ENCODE measurements at regions not wholly inside any gene's neighbourhood (a gene's known extent, or its start where the extent isn't known, plus 50 kb on each side); places are given as distances from the start of the nearest gene placed in this dataset.

DNA sequence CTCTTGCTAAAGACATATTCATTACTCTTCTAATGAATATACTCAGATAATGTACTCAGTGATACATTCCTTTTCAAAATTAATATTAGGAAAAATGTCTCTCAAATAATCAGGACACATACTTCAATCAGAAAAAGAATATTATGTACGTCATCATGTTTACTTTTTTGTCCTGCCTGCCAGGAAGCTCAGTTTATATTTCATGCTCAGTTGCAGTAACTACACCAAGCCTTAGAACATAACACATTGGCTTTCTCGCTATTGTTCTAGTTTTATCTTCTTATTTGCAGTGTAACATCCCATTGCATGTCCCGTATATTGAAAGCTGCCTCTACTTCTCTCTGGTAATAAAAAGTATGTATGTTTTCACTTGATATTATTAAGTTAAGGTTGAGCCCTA lies 181.5 kb upstream of the LPP start:
- no peak for DNase-seq (ENCODE audit: extremely low read depth, low read depth)
- H3K4me3 ChIP-seq (replicated peaks; ENCODE audit: low read depth, low read length), result no peak overlapping the region
- TF ChIP-seq, protein P1, sequence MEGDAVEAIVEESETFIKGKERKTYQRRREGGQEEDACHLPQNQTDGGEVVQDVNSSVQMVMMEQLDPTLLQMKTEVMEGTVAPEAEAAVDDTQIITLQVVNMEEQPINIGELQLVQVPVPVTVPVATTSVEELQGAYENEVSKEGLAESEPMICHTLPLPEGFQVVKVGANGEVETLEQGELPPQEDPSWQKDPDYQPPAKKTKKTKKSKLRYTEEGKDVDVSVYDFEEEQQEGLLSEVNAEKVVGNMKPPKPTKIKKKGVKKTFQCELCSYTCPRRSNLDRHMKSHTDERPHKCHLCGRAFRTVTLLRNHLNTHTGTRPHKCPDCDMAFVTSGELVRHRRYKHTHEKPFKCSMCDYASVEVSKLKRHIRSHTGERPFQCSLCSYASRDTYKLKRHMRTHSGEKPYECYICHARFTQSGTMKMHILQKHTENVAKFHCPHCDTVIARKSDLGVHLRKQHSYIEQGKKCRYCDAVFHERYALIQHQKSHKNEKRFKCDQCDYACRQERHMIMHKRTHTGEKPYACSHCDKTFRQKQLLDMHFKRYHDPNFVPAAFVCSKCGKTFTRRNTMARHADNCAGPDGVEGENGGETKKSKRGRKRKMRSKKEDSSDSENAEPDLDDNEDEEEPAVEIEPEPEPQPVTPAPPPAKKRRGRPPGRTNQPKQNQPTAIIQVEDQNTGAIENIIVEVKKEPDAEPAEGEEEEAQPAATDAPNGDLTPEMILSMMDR (IDR thresholded peaks at IDR 0.05; ENCODE audit: low read depth, low read length, missing control alignments), result no peak

DNA sequence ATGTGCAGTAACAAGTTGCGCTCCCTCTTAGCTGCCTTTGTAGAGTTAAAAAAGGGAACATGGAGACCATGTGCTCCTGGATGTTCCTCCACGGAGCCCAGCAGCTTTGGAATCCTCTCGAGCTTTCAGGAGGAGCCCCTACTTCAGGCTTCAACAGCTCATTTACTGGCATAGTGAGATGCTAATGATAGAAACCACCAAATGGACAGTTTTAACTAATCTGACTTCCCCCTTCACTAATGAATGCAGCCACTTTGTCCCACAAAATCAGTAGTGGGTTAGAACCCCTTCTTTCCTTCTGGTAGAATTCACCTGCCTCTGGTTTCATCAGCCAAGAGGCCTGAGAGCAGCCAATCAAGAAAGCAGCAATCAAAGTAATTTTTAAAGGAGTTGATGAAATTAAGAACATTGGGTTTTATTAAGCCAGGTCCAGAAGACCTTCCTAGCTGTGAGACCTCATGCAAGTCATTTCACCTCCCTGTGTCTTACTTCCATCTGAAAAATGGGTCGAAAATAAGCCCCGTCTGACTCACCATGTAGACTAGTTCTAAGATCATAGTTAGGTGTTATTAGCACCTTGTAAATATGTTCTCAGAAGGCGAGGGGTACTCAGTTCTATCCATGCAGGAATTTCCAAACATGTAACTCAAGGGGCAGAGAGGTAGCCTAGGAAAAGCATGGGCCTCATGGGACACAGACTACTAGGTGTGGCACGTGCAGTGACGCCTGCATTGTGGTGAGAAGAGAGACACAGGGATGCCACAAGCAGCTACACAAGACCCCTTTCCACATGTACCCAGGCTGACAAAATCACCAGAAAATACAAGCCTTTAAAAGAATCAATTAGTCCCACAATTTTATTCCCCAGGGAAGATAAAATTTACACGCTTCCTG lies 179.7 kb upstream of the LPP start:
- H3K4me3 ChIP-seq (replicated peaks; ENCODE audit: low read depth, low read length), result no peak overlapping the region
- TF ChIP-seq, protein P1 (IDR thresholded peaks at IDR 0.05; ENCODE audit: low read depth, low read length, missing control alignments), result no peak
- no peak for DNase-seq (ENCODE audit: extremely low read depth, low read depth)

DNA sequence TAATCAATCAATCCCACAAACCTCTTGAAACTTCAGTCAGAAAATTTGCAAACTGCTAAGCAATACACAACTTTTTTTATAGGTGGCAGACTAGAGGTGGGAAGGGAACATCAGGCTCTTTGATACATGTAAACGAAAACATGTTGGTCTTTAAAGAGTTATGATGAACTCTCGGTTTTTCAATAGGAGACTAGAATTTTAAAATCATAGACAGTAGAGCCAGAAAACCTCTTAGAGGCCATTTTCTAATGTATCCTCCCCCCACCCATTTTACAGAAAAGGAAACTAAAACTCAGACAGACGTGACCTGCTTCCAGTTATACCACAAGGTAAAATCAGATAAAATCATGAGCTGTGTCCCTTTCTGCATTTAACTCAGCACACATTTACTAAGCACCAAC lies 179.1 kb upstream of the LPP start:
- TF ChIP-seq, protein P1 (IDR thresholded peaks at IDR 0.05; ENCODE audit: low read depth, low read length, missing control alignments), result no peak
- no peak overlapping the region for H3K4me3 ChIP-seq (replicated peaks; ENCODE audit: low read depth, low read length)
- no peak for DNase-seq (ENCODE audit: extremely low read depth, low read depth)

DNA sequence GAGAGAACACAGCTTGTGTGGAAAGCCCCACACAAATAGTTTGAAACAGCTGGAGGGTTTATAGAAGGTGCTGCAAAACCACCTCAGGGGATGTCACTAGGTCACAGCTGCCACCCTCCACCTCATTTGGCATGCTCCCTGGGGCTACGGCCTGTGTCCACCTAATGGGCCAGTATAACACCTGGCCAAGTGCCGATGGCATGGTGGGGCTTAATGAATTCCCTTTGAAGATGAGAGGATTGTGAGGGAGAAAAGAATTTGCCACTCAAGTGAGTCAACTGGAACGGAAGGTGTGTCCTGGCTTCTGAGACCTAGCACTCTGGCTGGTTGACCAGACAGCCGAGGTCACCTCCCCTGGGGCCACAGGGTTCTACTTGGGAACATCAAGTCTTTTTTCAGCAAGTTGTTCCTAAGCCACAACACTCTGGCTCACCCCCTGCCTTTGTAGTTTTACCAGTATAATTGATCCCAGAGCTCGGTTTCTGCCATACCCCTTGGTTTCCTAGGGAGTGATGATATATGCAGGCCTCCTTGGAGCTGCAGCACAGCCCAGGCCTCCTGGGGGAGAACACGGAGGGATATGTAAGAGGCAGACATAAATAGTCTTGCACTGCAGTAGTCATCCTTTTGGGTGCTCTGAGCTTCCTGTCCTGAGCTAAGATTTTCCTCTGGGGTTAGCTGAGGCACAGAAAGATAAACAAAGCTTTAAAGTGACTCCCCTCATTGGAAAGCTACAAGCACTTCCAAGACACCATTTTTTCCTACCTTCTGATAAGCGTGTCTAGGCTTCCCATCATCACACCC lies 178.2 kb upstream of the LPP start:
- no peak for DNase-seq (ENCODE audit: extremely low read depth, low read depth)
- TF ChIP-seq, protein P1 (IDR thresholded peaks at IDR 0.05; ENCODE audit: low read depth, low read length, missing control alignments), result no peak
- H3K4me3 ChIP-seq (replicated peaks; ENCODE audit: low read depth, low read length), result no peak overlapping the region

DNA sequence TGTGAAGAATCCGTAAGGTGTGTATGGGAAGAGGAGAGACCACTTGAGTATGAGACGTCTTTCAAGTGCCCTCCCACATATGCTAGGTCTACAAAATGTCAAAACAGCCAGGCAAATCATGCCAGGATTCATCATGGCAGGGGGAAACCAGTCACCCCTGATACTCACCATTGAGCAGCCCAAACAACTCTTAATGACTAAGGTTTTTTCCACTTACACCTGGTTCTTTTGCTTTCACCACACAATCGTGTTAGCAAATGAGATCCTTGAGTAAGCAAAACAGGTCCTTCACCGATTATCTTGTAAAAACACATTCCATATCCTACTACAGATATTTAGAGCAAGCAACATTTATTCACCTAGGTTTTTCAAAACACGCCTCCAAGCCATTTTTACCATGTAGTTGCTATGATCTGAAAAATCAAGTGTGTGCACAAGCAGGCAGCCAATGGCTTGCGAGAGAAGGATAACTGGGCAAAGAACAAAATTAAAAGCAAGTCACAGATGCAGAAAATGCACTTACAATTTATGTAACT lies 177.5 kb upstream of the LPP start:
- TF ChIP-seq, protein P1 (IDR thresholded peaks at IDR 0.05; ENCODE audit: low read depth, low read length, missing control alignments), result no peak
- no peak overlapping the region for H3K4me3 ChIP-seq (replicated peaks; ENCODE audit: low read depth, low read length)
- no peak for DNase-seq (ENCODE audit: extremely low read depth, low read depth)

DNA sequence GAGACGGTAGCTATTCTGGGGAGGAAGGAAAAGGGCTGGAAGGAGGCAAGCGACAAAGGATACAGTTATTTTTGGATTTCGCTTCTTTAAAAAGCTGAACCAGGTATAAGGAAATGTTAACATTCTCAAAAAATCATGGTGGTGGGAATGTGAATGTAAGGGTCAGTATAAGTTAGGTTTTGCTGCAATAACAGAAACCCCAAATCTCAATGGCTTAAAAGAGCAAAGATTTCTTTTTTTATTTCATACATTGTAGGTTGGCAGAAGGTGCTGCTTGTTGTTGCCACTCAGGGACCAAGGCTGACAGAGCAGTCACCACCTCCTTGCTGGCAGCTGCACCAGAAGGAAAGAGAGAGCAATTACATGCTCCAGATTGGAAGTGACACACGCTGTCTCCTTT lies 176.3 kb upstream of the LPP start:
- no peak for DNase-seq (ENCODE audit: extremely low read depth, low read depth)
- TF ChIP-seq, protein P1 (IDR thresholded peaks at IDR 0.05; ENCODE audit: low read depth, low read length, missing control alignments), result no peak
- no peak overlapping the region for H3K4me3 ChIP-seq (replicated peaks; ENCODE audit: low read depth, low read length)
